ENCODE measurements at regions not wholly inside any gene's neighbourhood (a gene's known extent, or its start where the extent isn't known, plus 50 kb on each side); places are given as distances from the start of the nearest gene placed in this dataset.
"Not testable (repeated sequence)": the region's sequence is repeated elsewhere in the genome, so short reads cannot be mapped to it uniquely, and the experiment has no call there.

- TF ChIP-seq CTCF (IDR thresholded peaks at IDR 0.05; ENCODE audit: extremely low read depth, missing control alignments), result no peak
- DNase-seq (ENCODE audit: low spot score), result no peak
Observed at GRCh38 chr1:187680823-187681222, 852.1 kb downstream of the PLA2G4A start.

GRCh38 chr1:187682112-187682511 is 853.4 kb downstream of the PLA2G4A start:
- no peak for TF ChIP-seq CTCF (IDR thresholded peaks at IDR 0.05; ENCODE audit: extremely low read depth, missing control alignments)

GRCh38 chr1:187685333-187685732 is 856.6 kb downstream of the PLA2G4A start:
- no peak for TF ChIP-seq CTCF (IDR thresholded peaks at IDR 0.05; ENCODE audit: extremely low read depth, missing control alignments)
- no peak for DNase-seq (ENCODE audit: low spot score)

More at GRCh38 chr1:187682112-187682511, 853.4 kb downstream of the PLA2G4A start:
- DNase-seq (ENCODE audit: low spot score), result no peak

GRCh38 chr1:187689129-187689528 is 860.4 kb downstream of the PLA2G4A start:
- TF ChIP-seq CTCF (IDR thresholded peaks at IDR 0.05; ENCODE audit: extremely low read depth, missing control alignments), result no peak
- DNase-seq (ENCODE audit: low spot score), result no peak

GRCh38 chr1:187691439-187691838 is 862.7 kb downstream of the PLA2G4A start:
- no peak for DNase-seq (ENCODE audit: low spot score)
- TF ChIP-seq CTCF (IDR thresholded peaks at IDR 0.05; ENCODE audit: extremely low read depth, missing control alignments), result no peak

GRCh38 chr1:187692799-187693198 is 864.0 kb downstream of the PLA2G4A start:
- no peak for TF ChIP-seq CTCF (IDR thresholded peaks at IDR 0.05; ENCODE audit: extremely low read depth, missing control alignments)
- no peak for DNase-seq (ENCODE audit: low spot score)

GRCh38 chr1:187696073-187696472 is 867.3 kb downstream of the PLA2G4A start:
- no peak for DNase-seq (ENCODE audit: low spot score)
- TF ChIP-seq CTCF (IDR thresholded peaks at IDR 0.05; ENCODE audit: extremely low read depth, missing control alignments), result no peak

- DNase-seq (ENCODE audit: low spot score), result not testable (repeated sequence)
Observed at GRCh38 chr1:187703138-187704130, 874.7 kb downstream of the PLA2G4A start.
